Neural crest cell (in vitro differentiated cells): ENCODE measurements at regions not wholly inside any gene's neighbourhood (a gene's known extent, or its start where the extent isn't known, plus 50 kb on each side); places are given as distances from the start of the nearest gene placed in this dataset.

Experiments used
- DNase-seq: peaks from one replicate; pipeline ENCODE4 v3.0.0; 2021; ENCODE audit warnings: low read depth, mixed read lengths, low spot score
- H3K27ac Mint-ChIP-seq: one replicate; pipeline ENCODE4 v1.8.0; 2021; ENCODE audit warnings: mild to moderate bottlenecking, mixed read lengths; ENCODE audit not compliant: unreplicated experiment
- H3K27me3 Mint-ChIP-seq: 2 replicates; pipeline ENCODE4 v1.8.0; 2021; ENCODE audit warnings: low read depth, mild to moderate bottlenecking, mixed read lengths
- H3K36me3 Mint-ChIP-seq: 2 replicates; pipeline ENCODE4 v1.8.0; 2021; ENCODE audit warnings: low read depth, mild to moderate bottlenecking, mixed read lengths
- H3K4me1 Mint-ChIP-seq: 2 replicates; pipeline ENCODE4 v1.8.0; 2021; ENCODE audit warnings: mixed read lengths
- H3K4me3 Mint-ChIP-seq: one replicate; pipeline ENCODE4 v1.8.0; 2021; ENCODE audit warnings: mild to moderate bottlenecking, mixed read lengths
- H3K9me3 Mint-ChIP-seq: 2 replicates; pipeline ENCODE4 v1.8.0; 2021; ENCODE audit warnings: mixed read lengths
- CTCF ChIP-seq: fragments of 200-600 bp; sonication (generic); conservative IDR thresholded peaks from 2 replicates; pipeline ENCODE4 v1.5.0; 2021; ENCODE audit warnings: antibody characterized with exemption, mild to moderate bottlenecking

GRCh38 chr2:128737546-128737826, 418.8 kb upstream of the HS6ST1 start:
- Mint-ChIP-seq H3K4me3 (no peak overlapping the region), H3K4me1 (peaks cover 12% of the 10 kb centered on the region), H3K9me3 (no peaks in the 10 kb centered on the region), H3K27me3 (no peaks in the 10 kb centered on the region), H3K27ac (no peak overlapping the region), H3K36me3 (no peaks in the 10 kb centered on the region)
- TF ChIP-seq CTCF: no peak
- no peak for DNase-seq

- H3K27me3 Mint-ChIP-seq: no peaks in the 10 kb centered on the region
- H3K9me3 Mint-ChIP-seq: no peaks in the 10 kb centered on the region
- peaks cover 12% of the 10 kb centered on the region for H3K4me1 Mint-ChIP-seq
- DNase-seq: no peak
- no peak overlapping the region for H3K27ac Mint-ChIP-seq
- H3K4me3 Mint-ChIP-seq: no peak overlapping the region
- no peak for TF ChIP-seq CTCF
- H3K36me3 Mint-ChIP-seq: no peaks in the 10 kb centered on the region
Observed at GRCh38 chr2:128738446-128739110, 419.9 kb upstream of the HS6ST1 start.

GRCh38 chr2:128742467-128742866, 423.8 kb upstream of the HS6ST1 start:
- Mint-ChIP-seq H3K4me3 (no peak overlapping the region), H3K4me1 (no peaks in the 10 kb centered on the region), H3K36me3 (no peaks in the 10 kb centered on the region), H3K9me3 (no peaks in the 10 kb centered on the region), H3K27me3 (no peaks in the 10 kb centered on the region), H3K27ac (no peak overlapping the region)
- no peak for TF ChIP-seq CTCF
- DNase-seq: no peak

DNA sequence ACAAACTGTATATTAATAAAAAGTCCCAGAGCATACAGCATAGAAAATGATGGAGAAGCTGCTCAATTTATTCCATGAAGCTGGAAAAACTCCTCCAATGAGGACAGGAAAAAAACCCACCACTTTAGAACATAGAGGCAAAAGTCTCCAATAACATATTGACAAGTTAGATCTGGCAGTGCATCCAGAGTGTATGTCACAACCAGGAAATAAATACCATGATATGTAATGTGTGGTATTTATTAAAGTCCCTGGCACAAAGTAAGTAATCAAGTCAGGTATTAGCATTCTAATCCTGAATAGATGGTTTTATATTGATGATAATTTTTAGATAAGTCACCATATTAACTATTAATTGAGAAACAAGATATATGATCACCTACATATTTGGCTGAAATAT, 427.3 kb upstream of the HS6ST1 start:
- no peak for DNase-seq
- Mint-ChIP-seq H3K27me3 (no peaks in the 10 kb centered on the region), H3K9me3 (no peaks in the 10 kb centered on the region), H3K4me3 (no peak overlapping the region), H3K36me3 (no peaks in the 10 kb centered on the region), H3K27ac (no peak overlapping the region), H3K4me1 (no peaks in the 10 kb centered on the region)
- no peak for TF ChIP-seq CTCF

DNA sequence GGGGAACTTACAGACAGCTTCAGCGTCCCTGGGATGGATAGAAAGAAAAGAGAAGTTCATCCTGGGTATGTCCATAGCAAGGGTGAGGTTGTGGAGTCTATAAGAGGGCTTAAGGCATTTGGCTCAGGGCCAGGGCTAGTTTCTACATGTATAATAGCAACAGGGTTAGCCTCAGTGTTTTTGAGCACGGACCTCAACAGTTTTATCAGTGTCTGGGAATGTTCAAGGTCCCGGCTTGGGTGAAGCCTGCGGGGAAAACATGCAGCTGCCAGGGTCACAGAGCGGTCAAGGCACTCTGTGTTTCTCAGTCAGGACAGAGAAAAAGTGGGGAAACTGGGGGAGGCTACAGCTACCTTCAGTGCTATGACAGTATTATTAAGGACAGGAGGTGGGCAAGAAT, 427.7 kb upstream of the HS6ST1 start:
- H3K27me3 Mint-ChIP-seq: no peaks in the 10 kb centered on the region
- no peaks in the 10 kb centered on the region for H3K9me3 Mint-ChIP-seq
- no peaks in the 10 kb centered on the region for H3K36me3 Mint-ChIP-seq
- no peaks in the 10 kb centered on the region for H3K4me1 Mint-ChIP-seq
- no peak for TF ChIP-seq CTCF
- no peak for DNase-seq
- H3K4me3 Mint-ChIP-seq: no peak overlapping the region
- H3K27ac Mint-ChIP-seq: no peak overlapping the region

- no peaks in the 10 kb centered on the region for H3K36me3 Mint-ChIP-seq
- DNase-seq: no peak
- H3K27ac Mint-ChIP-seq: no peak overlapping the region
- no peaks in the 10 kb centered on the region for H3K9me3 Mint-ChIP-seq
- no peak overlapping the region for H3K4me3 Mint-ChIP-seq
- no peaks in the 10 kb centered on the region for H3K27me3 Mint-ChIP-seq
- no peak for TF ChIP-seq CTCF
- peaks cover 9% of the 10 kb centered on the region for H3K4me1 Mint-ChIP-seq
Observed at GRCh38 chr2:128748336-128748735, 429.7 kb upstream of the HS6ST1 start.
